ENCODE measurements at regions not wholly inside any gene's neighbourhood (a gene's known extent, or its start where the extent isn't known, plus 50 kb on each side); places are given as distances from the start of the nearest gene placed in this dataset.
"Not testable (repeated sequence)": the region's sequence is repeated elsewhere in the genome, so short reads cannot be mapped to it uniquely, and the experiment has no call there.

GRCh38 chr2:138078153-138078552 is 113.9 kb downstream of the HNMT start:
- no peak overlapping the region for H3K27ac Mint-ChIP-seq
- no peaks in the 10 kb centered on the region for H3K36me3 Mint-ChIP-seq (ENCODE audit: insufficient read depth)
- no peak for DNase-seq (ENCODE audit: low spot score, unreplicated experiment)
- H3K4me3 Mint-ChIP-seq (ENCODE audit: low read depth): no peak overlapping the region
- no peaks in the 10 kb centered on the region for H3K4me1 Mint-ChIP-seq (ENCODE audit: low read depth)
- H3K9me3 Mint-ChIP-seq (ENCODE audit: low read depth): peaks cover 3% of the 10 kb centered on the region
- no peaks in the 10 kb centered on the region for H3K27me3 Mint-ChIP-seq
- no peak for TF ChIP-seq CTCF (IDR thresholded peaks at IDR 0.05; ENCODE audit: unreplicated experiment)

GRCh38 chr2:138079976-138080375 is 115.7 kb downstream of the HNMT start:
- Mint-ChIP-seq H3K27me3 (no peaks in the 10 kb centered on the region), H3K9me3 (ENCODE audit: low read depth) (peaks cover 3% of the 10 kb centered on the region), H3K27ac (no peak overlapping the region), H3K4me1 (ENCODE audit: low read depth) (peaks cover 2% of the 10 kb centered on the region), H3K4me3 (ENCODE audit: low read depth) (no peak overlapping the region), H3K36me3 (ENCODE audit: insufficient read depth) (no peaks in the 10 kb centered on the region)
- TF ChIP-seq CTCF (IDR thresholded peaks at IDR 0.05; ENCODE audit: unreplicated experiment): no peak
- no peak for DNase-seq (ENCODE audit: low spot score, unreplicated experiment)

GRCh38 chr2:138081225-138082073 is 117.2 kb downstream of the HNMT start:
- Mint-ChIP-seq H3K27me3 (no peaks in the 10 kb centered on the region), H3K36me3 (ENCODE audit: insufficient read depth) (no peaks in the 10 kb centered on the region), H3K4me3 (ENCODE audit: low read depth) (no peak overlapping the region), H3K27ac (no peak overlapping the region), H3K9me3 (ENCODE audit: low read depth) (no peaks in the 10 kb centered on the region), H3K4me1 (ENCODE audit: low read depth) (peaks cover 2% of the 10 kb centered on the region)
- no peak for TF ChIP-seq CTCF (IDR thresholded peaks at IDR 0.05; ENCODE audit: unreplicated experiment)
- DNase-seq (ENCODE audit: low spot score, unreplicated experiment): no peak

- Mint-ChIP-seq H3K4me3 (ENCODE audit: low read depth) (no peak overlapping the region), H3K36me3 (ENCODE audit: insufficient read depth) (no peaks in the 10 kb centered on the region), H3K27me3 (no peaks in the 10 kb centered on the region), H3K27ac (no peak overlapping the region), H3K4me1 (ENCODE audit: low read depth) (peaks cover 14% of the 10 kb centered on the region), H3K9me3 (ENCODE audit: low read depth) (no peaks in the 10 kb centered on the region)
- TF ChIP-seq CTCF (IDR thresholded peaks at IDR 0.05; ENCODE audit: unreplicated experiment): no peak
- no peak for DNase-seq (ENCODE audit: low spot score, unreplicated experiment)
Observed at GRCh38 chr2:138084206-138084605, 119.9 kb downstream of the HNMT start.

GRCh38 chr2:138085441-138085840 is 121.2 kb downstream of the HNMT start:
- H3K27ac Mint-ChIP-seq; H3K9me3 Mint-ChIP-seq (ENCODE audit: low read depth); H3K27me3 Mint-ChIP-seq; DNase-seq (ENCODE audit: low spot score, unreplicated experiment); H3K4me3 Mint-ChIP-seq (ENCODE audit: low read depth); H3K36me3 Mint-ChIP-seq (ENCODE audit: insufficient read depth): not testable (repeated sequence)
- H3K4me1 Mint-ChIP-seq (ENCODE audit: low read depth): peaks cover 14% of the 10 kb centered on the region

GRCh38 chr2:138086576-138086975 is 122.3 kb downstream of the HNMT start:
- DNase-seq (ENCODE audit: low spot score, unreplicated experiment): no peak
- Mint-ChIP-seq H3K4me1 (ENCODE audit: low read depth) (peaks cover 14% of the 10 kb centered on the region), H3K36me3 (ENCODE audit: insufficient read depth) (no peaks in the 10 kb centered on the region), H3K4me3 (ENCODE audit: low read depth) (no peak overlapping the region), H3K27me3 (no peaks in the 10 kb centered on the region), H3K27ac (no peak overlapping the region), H3K9me3 (ENCODE audit: low read depth) (no peaks in the 10 kb centered on the region)
- no peak for TF ChIP-seq CTCF (IDR thresholded peaks at IDR 0.05; ENCODE audit: unreplicated experiment)
